Astrocyte of the spinal cord (primary cell): ENCODE measurements at regions not wholly inside any gene's neighbourhood (a gene's known extent, or its start where the extent isn't known, plus 50 kb on each side); places are given as distances from the start of the nearest gene placed in this dataset.
A peak's percentile ranks its signal among the peaks of the same experiment; 100 is the strongest.

Source experiments
- DNase-seq: peaks from one replicate; pipeline ENCODE4 v3.0.0; 2011; ENCODE audit warnings: low read depth, low spot score
- H3K4me3 ChIP-seq: 2 replicates; pipeline ENCODE4 v1.5.1; 2011; ENCODE audit warnings: low read depth, mild to moderate bottlenecking, low read length, moderate library complexity
- CTCF ChIP-seq: IDR thresholded peaks from 2 replicates; pipeline ENCODE4 v1.5.1; 2012; ENCODE audit warnings: low read depth, mild to moderate bottlenecking, low read length, inconsistent platforms
- in situ Hi-C: cut with HindIII; loops from 2 replicates; pipeline ENCODE4 v1.10.0; 2017; ENCODE audit warnings: low sequenced_read_pairs

GRCh38 chr19:16022681-16023080 lies 53.6 kb upstream of the TPM4 start:
- no peak for DNase-seq
- no peak for TF ChIP-seq CTCF
- H3K4me3 ChIP-seq, result no peak overlapping the region
- in situ Hi-C loops, result no loop called here

- no peak for DNase-seq
- no peak for TF ChIP-seq CTCF
- in situ Hi-C loops, result no loop called here
- H3K4me3 ChIP-seq, result no peak overlapping the region
These were observed 53.0 kb upstream of the TPM4 start for GRCh38 chr19:16023146-16023915.

GRCh38 chr19:16024266-16025107 lies 51.8 kb upstream of the TPM4 start:
- TF ChIP-seq CTCF, result no peak
- in situ Hi-C loops, result no loop called here

GRCh38 chr19:16025108-16026101 lies 50.9 kb upstream of the TPM4 start:
- in situ Hi-C loops, result no loop called here
- TF ChIP-seq CTCF, result peak; percentile 64
- peak; percentile 39 for DNase-seq
- no peak overlapping the region for H3K4me3 ChIP-seq

More at GRCh38 chr19:16024266-16025107, 51.8 kb upstream of the TPM4 start:
- H3K4me3 ChIP-seq, result no peak overlapping the region
- no peak for DNase-seq

- no peak for DNase-seq
- no peak overlapping the region for H3K4me3 ChIP-seq
- no peak for TF ChIP-seq CTCF
- in situ Hi-C loops, result no loop called here
These were observed 50.2 kb upstream of the TPM4 start for GRCh38 chr19:16026131-16026530.
